HG03280 (cell line): ENCODE measurements at regions not wholly inside any gene's neighbourhood (a gene's known extent, or its start where the extent isn't known, plus 50 kb on each side); places are given as distances from the start of the nearest gene placed in this dataset.

Experiments
- ATAC-seq: cut with Tn5 transposase; IDR thresholded peaks from one replicate; pipeline ENCODE4 v1.9.1; 2021; ENCODE audit warnings: mild to moderate bottlenecking, moderate library complexity; ENCODE audit not compliant: unreplicated experiment

GRCh38 chr5:155750571-155750970 is 576.4 kb upstream of the SGCD start:
- ATAC-seq = no peak

- no peak for ATAC-seq
Measured at GRCh38 chr5:155753943-155754581, 572.9 kb upstream of the SGCD start.

- no peak for ATAC-seq
Measured at GRCh38 chr5:155759252-155759651, 567.7 kb upstream of the SGCD start.

- ATAC-seq = no peak
Measured at GRCh38 chr5:155759984-155760383, 567.0 kb upstream of the SGCD start.

GRCh38 chr5:155761502-155761901 is 565.5 kb upstream of the SGCD start:
- no peak for ATAC-seq

- ATAC-seq = no peak
Measured at GRCh38 chr5:155765715-155766114, 561.2 kb upstream of the SGCD start.

- no peak for ATAC-seq
Measured at GRCh38 chr5:155767470-155767869, 559.5 kb upstream of the SGCD start.

- no peak for ATAC-seq
Measured at GRCh38 chr5:155768332-155768731, 558.6 kb upstream of the SGCD start.

GRCh38 chr5:155772009-155772662 is 554.8 kb upstream of the SGCD start:
- ATAC-seq = no peak

GRCh38 chr5:155773680-155774079 is 553.3 kb upstream of the SGCD start:
- no peak for ATAC-seq

GRCh38 chr5:155780260-155780659 is 546.7 kb upstream of the SGCD start:
- ATAC-seq = no peak

- ATAC-seq = no peak
Measured at GRCh38 chr5:155783246-155783645, 543.7 kb upstream of the SGCD start.

GRCh38 chr5:155783791-155784190 is 543.2 kb upstream of the SGCD start:
- ATAC-seq = no peak

- ATAC-seq = no peak
Measured at GRCh38 chr5:155786108-155786507, 540.9 kb upstream of the SGCD start.

GRCh38 chr5:155792873-155793272 is 534.1 kb upstream of the SGCD start:
- ATAC-seq = no peak

GRCh38 chr5:155794795-155795194 is 532.2 kb upstream of the SGCD start:
- no peak for ATAC-seq

- no peak for ATAC-seq
Measured at GRCh38 chr5:155799308-155799707, 527.7 kb upstream of the SGCD start.

- ATAC-seq = no peak
Measured at GRCh38 chr5:155807884-155808576, 518.9 kb upstream of the SGCD start.

GRCh38 chr5:155815248-155815647 is 511.7 kb upstream of the SGCD start:
- ATAC-seq = no peak

- ATAC-seq = no peak
Measured at GRCh38 chr5:155822177-155822576, 504.8 kb upstream of the SGCD start.

GRCh38 chr5:155826611-155827507 is 500.1 kb upstream of the SGCD start:
- ATAC-seq = no peak
